Stimulated activated CD4-positive, alpha-beta T cell treated with anti-CD3 and anti-CD28 coated beads, Interleukin-15, amount 100 ng/mL, for 1 hour (primary cell): ENCODE measurements at regions not wholly inside any gene's neighbourhood (a gene's known extent, or its start where the extent isn't known, plus 50 kb on each side); places are given as distances from the start of the nearest gene placed in this dataset.
"Not testable (repeated sequence)": the region's sequence is repeated elsewhere in the genome, so short reads cannot be mapped to it uniquely, and the experiment has no call there.

ENCODE experiments used
- DNase-seq, 2 donors: peaks; one replicate each; pipeline ENCODE4 v3.0.0-alpha.2; 2020; ENCODE audit warnings: low read depth in 1 of 2, low spot score in 1 of 2

DNA sequence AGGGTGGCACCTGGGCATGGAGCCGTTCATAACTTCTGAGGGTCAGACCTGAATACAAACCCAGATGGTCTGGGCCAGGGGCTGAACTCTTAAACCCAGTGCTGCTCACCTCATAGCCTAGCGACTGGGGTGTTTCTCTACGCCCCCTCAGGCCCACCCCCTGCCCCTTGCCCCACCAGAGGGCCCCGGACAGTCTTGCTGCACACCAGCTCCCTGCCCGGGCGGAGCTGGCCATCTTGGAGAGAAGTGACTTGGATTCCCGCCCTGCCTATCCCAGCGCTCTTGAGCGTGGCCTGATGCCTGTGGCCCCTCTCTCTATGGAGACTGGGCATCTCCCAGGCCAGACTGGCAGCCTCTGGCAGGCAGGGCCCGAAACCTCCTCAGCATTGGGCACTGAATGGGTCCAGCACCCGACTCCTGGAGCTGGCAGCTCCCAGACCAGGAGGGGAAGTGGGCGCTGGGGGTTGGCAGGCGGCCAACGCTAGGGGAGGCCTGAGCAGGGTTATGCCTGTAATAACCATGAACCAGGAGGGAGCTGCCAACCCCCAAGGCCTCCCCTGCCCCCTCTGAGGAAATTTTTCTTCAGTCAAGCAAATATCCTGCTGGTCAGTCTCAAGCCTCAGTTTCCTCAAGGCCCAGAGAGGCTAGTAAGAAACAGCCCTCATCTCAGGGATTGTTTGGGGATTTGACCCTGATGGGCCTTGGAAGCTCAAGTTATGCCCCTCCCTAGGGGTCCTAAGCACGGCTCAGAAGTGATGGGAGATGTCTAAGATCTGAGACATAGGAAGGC is 169.5 kb downstream of the VEGFA start:
- no peak for DNase-seq

DNA sequence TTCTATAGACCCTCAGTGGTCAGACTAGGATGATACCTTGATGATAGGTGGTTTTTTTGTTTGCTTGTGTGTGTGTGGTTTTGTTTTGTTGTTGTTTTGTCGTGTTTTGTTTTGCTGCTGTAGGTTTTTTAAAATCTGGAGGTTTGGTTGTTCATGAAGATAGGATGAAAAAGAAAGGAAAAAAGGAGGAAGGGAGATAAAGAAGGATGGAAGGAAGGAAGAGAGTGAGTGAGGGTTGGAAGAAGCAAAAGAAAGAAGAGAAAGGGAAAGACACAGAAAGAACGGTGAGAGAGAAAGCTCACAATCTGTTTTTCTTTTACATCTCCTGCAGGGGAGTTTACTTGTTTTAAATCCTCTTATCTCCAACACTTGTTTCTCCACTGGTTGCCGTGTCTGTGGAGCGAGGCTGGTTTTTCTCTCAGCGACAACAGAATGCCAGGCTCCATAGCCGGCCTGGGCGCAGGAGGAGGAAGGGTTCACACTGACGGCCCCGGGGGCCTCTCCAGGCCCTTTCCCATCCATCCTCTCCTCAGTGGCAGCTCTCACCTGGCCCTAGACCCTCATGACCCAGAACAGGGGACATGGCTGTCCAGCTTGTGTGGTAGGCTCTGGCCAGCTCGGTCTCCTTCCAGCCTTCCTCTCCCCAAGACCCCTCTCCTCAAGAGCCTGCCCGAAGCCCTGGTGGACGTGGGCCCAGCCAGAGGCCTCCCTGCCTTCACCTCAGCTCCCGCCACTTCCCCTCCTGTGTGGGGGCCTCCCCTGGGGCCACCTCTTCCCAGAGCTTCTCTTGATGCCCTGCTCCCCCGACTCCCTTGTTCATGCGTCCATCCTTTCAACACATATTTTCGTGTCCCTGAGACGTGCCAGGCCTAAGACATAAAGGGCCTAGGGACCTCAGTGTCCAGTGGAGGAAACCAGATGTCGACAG is 168.4 kb downstream of the VEGFA start:
- no peak for DNase-seq

DNA sequence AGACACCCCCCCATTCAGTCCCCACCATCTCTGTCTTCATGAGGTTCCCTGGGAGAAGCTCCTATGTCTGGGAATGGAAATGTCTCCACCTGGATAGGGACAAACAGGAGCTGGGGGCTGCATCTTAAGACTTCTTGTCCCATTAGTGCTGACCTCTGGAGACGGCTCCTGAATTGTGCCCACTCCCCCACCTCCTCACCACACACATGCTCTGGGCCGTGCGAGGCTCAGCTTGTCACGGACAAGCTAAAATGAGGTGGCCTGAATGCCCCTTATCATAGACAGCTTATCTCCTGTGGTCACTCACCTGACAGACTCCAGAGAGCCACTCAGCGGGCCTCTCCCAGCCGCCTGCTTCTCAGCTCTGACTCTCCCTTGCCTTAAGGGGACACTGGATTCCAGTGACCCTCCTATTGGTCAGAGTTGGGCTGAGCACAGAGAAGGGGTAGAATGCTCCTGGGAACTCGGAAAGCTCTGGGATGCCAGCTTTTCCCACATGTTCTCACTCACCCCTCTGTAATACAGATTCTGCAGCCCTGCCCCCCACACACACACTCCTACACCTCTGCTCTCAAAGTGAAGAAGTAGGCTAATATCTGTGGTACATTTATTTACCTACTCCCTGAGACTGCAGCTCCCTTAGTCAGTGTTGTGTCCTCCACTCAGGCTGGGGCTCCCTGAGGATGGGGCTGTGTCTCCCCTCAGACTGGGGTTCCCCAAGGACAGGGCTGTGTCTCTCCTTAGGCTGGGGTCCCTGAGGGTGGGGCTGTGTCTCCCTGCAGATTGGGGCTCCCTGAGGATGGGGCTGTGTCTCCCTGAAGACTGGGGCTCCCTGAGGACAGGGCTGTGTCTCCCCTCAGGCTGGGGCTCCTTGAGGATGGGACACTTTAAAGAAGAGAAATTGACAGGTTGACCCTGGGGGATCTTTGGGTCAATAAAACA is 167.5 kb downstream of the VEGFA start:
- DNase-seq: no peak

DNA sequence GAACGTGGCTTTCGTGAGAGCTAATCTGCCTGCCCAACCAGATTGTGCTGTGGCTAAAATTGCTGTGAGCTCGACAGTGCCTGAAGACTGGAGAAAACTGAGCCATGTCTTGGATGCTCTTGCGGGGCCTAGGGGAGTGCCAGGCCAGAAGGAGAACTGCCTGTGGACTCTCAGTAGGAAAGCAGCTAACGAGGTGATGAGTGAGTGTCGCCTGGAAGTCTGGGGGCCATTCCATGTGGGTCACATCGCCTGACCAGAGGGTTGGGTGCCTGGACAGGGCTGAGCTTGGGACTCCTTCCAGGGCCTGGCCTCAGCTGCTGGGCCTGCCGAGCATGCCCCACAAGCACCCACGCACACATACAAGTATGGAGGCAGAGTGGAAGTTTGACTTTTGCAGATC is 166.5 kb downstream of the VEGFA start:
- no peak for DNase-seq

DNA sequence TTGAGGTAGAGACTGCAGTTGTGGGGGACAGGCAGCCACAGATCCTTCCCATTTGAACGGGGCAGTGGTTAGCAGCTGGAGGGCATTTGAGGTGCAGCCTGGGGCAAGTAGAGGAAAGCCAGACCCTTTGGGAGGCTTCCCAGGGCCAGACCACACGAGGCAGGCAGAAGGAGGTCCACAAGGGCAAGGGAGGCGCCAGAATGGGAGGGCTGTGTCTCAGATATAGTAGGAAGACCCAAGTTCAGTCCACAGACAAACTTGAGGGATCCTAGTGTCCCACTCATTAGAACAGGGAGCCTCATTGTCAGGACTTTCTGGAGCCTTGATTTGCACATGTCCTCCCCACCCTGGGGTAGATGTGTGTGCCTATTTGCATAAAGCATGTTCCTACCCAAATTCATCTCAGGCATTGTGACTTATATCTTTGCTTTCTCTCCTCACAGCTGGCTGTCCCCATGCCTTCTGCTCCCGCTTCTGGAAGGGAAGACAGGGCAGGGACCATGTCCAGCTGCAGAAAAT is 166.0 kb downstream of the VEGFA start:
- DNase-seq: no peak

DNA sequence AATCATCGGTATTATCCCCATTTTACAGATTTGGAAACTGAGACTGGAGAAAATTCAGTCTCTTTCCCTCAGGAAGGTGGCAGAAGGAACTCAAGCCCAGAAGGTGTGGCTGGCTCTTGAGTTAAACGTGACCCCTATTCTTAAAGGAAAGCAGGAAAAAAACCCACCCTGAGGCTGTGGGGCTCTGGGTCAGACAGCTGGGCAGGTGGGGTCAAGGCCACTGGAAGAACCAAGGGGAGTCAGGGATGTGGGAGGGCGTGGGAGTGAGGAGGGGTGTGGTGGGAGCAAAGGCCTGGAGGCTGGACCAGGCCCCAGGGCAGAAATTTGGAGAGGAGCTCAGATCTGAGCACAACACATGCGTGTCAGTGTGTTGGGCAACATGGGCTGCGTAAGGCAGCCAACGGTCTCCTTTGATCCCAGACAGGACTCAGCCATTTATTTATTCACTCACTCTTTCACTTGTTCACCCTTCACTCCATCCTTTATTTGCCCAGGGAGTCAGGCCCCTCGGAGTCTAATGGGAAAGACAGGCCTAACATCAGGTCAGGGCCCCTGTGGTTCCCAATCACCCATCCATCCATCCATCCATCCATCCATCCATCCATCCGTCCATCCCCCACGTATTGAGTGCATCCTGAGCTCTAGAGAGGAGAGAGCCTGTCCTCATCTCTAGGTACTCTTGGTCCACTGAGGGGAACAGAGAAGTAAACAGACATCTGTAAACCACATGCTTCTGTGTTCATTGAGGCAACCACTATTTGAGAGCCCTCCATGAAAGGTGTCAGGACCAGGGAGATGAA is 165.0 kb downstream of the VEGFA start:
- no peak for DNase-seq

DNA sequence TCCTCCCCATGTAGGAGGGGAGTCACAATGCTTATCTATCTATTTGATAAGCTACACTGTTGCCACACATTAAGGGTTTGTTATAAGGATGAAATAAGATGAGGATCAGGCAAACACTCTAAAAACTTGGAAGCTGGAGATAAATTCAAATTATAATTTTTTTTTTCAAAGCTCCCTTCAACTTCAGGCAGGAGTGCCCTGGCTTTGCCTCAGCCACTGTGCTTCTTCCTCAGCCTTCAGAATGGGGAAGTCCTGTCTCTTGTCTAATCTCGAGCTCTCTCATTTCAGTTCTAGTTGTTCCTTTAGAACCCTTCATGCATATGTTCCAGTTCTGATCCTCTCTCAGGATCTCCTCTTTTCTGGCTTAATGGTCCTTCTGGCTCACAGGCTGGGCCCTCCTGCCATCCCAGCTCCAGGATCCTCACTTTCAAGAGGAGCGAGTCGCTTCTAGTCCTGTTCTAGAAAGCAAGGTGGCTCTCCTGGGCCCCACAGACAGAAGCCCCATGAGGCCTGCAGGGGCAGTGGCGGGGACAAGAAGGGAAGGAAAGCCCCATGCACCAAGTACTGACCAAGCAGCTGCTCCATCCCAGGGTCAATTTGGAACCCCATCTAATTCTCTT is 164.3 kb downstream of the VEGFA start:
- no peak for DNase-seq

DNA sequence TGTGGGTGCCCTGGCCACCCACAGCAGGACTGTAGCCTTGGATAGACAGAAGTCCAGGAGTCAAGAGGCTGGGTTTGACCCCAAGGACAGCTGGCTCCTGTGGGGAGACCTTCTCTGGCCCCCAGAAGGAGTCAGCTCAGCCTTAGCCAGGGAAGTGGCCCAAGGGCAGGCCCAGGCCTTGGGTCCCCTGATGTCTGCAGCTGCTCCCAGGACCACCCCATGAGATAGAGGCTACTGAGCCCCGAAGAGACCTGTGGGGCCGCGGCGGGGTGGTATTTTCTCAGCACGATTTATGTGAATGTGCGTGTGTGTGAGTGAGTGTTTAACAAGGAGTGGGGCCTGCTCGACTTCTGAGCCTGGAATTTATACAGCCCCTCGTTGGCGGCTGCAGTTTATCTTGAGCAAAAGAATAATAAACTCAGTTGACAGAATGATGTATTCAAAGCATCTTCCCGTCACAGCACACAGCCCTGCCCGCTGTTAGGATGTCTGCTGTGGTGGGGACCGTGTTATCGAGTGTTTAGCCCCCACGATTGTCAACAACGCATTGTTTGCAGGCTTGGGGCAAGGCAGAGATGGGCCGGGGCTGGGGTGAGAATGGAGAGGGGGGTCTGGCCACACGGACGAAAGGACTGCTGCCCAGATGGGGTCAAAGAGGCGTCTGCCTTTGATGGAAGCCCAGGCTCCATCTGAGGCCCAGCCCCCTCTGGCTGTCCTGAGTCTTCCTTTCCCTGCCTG is 163.3 kb downstream of the VEGFA start:
- DNase-seq: no peak

DNA sequence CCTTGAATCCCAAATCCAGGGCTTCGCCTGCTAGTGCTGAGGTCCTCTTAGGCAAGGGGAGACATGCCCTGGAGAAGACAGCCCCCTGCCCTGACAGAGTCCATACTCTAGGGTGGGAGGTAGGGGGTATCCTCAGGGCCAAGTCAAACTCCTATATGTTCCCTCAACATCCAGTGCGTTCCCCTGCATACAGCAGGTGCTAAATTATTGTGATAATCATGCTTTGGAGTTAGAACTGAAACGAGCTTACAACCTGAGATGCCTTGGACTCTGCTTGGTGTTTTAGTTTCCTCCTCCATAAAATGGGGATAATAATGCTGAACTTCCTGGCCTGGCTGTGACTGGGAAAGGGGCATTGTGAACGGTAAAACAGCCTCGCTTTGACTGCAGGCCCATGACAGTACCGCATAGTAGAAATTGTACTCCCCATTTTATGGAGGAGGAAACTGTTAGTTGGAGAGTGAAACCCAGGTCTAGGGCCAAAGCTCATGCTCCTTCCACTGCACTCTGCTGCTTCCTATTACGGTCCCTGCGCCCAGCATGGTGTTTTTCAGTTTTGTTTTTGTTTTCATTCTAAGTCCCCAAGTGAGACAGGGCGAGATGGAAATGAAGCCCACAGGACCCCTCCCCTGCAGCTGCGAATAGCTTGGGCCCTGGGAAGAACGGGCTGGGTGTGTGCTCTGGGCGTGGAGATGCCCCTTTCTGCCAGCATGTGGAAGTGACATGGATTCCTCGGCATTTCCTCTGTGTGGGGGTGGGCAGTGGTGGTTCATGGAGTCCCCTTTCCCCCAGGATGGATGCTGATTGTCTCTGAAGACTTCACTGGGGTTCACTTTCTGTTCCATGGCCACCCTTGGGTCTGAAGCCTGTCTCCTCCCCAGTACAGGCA is 162.5 kb downstream of the VEGFA start:
- no peak for DNase-seq

DNA sequence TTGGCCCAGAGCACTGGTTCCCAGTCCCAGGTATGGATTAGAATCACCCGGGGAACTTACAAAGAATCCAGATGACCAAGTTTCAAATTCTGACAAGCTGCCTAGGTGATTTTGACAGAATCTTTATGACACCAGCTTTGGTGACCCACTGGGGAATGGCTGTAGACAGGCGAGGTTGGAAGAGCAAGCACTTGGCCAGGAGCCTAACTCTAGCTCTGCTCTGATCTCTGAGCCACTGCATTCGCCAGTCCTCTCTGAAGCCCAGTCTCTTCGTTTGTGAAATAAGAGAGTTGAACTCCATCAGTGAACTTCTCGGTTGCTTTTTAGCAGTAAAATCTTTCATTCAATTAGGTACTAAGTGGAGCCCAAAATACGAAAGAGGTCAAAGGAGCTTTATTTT is 161.2 kb downstream of the VEGFA start:
- DNase-seq: no peak

DNA sequence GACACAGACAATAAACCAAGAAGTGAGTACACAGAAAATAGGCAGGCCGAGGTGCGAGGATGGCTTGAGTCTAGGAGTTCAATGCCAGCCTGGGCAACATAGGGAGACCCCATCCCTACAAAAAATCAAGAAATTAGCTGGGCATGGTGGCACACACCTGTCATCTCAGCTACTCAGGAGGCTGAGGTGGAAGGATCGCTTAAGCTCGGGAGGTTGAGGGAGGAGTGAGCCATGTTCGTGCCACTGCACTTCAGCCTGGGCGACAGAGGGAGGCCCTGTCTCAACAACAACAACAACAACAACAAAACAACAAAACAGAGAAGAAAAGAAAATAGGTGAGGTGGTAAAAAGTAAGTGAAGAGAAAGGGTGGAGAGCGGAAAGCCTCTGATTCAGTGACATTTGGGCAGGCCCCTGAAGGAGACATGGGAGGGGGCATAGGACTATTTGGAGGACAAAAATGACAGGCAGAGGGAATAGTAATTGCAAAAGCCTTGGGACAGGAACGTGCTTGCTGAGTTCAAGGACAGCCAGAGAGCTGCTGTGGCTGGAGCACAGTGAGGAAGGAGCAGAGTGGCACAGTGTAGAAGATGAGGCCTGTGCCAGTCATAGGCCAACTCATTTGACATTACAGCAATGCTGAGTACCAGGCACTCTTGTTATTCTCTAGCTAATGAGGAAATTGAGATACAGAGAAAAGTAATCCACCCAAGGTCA is 160.6 kb downstream of the VEGFA start:
- DNase-seq: no peak

DNA sequence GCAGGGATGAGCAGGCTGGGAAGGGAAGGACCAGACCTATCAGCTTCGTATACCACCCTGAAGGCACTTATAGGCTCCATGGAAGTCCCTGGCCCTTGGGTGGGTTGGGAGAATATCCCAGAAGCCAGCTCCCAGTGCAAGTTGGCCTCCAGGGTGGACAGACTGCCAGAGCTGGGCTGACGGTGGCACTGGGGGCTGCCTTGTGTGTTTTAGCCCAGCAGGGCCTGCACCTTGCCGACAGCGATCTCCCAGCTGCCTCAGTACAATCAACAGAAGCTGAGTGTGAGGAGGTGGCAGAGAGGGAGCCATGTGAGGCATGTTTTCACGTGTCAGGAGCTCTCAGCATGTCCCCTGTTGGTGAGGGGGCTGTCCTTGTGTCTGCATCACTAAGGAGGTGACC is 159.5 kb downstream of the VEGFA start:
- no peak for DNase-seq

DNA sequence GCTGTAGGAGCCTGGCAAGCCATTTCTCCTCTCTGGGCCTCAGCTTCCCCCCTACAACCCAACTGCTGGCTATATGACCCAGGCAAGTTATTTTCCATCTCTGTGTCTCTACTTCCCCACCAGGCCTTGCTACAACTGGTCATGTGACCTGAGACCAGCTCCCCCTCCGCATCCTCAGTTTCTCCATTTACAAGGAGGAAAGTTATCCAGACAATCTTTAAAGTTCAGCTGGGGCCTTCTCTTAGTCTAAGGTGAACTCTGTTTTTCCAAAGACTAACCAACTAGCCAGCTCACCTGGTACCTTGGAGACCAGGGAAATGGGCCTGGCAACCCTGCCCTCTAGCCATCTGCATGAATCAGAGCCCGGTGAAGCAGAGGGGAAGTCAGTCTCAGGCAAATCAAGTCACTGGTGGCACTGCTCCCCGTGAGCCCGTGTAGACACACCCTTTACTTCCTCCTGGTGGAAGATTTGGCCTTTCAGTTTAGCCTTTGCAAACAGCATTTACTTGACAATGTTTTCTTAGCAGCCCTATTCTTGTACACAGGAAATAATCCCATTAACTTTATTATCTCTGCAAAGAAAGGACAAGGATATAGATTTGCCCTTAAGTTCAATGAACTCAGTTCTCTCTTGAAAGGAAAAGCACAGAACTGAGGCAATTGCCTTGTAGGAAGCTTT is 157.7 kb downstream of the VEGFA start:
- DNase-seq: no peak

DNA sequence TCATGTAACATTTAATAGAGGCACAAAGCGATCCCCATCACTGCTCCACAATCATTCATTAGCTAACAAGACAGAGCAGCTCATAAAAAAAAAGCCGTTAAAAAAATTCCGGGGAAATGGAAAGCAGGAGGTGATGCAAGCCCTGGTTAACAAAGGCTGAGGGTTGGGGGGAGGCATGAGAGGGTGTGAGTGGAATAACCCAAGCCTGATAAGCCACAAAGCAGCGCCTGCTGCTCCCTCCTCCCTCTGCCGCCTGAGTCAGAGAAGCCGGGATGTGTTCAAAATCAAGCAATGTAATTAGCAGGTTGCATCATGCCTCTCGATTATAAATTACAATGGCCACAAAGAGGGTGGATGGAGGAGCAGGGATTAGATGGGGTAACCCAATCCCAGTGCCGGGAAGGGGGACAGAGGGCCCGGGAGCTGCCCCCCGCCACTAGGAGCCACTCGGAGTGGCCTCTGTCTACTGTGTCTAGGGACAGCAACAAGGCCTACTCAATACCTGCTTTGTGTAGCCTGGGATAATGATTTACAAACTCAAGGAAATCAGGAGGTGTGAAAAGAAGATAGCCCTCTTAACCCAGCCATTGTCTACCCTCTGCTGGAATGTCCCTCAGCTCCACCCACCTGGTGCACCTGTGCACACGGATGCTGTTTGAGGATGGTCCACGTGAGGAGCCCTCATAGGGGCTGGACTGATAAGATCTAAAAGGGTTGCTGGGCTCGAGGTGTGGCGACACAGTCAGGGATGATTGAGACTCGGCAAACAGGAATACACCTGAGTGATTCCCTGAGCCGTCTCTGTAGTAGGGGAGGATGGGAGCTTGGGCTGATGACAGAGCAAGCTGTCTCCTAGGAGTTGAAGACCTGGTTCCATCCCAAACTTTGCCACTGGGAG is 156.9 kb downstream of the VEGFA start:
- DNase-seq: no peak

DNA sequence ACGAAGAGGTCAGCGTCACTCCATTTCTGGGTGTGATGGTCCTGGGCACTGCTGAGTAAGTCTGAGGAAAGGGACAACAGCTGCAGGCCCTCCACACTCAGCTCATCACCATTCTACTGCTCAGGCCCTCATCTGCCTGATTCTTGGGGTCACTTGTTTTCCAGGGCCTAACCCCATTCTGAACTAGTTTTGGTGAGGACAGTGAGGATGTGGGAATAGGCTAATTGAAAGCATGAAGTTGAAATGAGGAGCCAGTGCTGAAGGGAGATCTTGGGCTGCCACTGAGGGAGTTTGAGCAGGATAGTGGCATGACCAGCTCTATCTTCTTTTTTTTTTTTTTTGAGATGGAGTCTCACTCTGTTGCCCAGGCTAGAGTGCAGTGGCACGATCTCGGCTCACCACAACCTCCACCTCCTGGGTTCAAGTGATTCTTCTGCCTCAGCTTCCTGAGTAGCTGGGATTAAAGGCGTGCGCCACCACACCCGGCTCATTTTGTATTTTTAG is 155.7 kb downstream of the VEGFA start:
- not testable (repeated sequence) for DNase-seq
